NCI-H345 treated with DMSO at 0.1 percent for 48 hours (cell line): ENCODE measurements at regions not wholly inside any gene's neighbourhood (a gene's known extent, or its start where the extent isn't known, plus 50 kb on each side); places are given as distances from the start of the nearest gene placed in this dataset.
"Not testable (repeated sequence)": the region's sequence is repeated elsewhere in the genome, so short reads cannot be mapped to it uniquely, and the experiment has no call there.

Experiments
- DNase-seq: peaks from one replicate; lab custom pipeline; 2025; ENCODE audit not compliant: unreplicated experiment; lab: John Stamatoyannopoulos, UW

GRCh38 chr11:25488176-25488575 is 843.8 kb upstream of the ANO3 start:
- not testable (repeated sequence) for DNase-seq

GRCh38 chr11:25501426-25501825 is 830.5 kb upstream of the ANO3 start:
- DNase-seq, result not testable (repeated sequence)

- DNase-seq, result no peak
These were observed 816.4 kb upstream of the ANO3 start for GRCh38 chr11:25515576-25515975.

- DNase-seq, result no peak
These were observed 811.5 kb upstream of the ANO3 start for GRCh38 chr11:25520459-25520858.

GRCh38 chr11:25527841-25528240 is 804.1 kb upstream of the ANO3 start:
- no peak for DNase-seq

- DNase-seq, result no peak
These were observed 802.4 kb upstream of the ANO3 start for GRCh38 chr11:25529572-25529971.

- no peak for DNase-seq
These were observed 796.3 kb upstream of the ANO3 start for GRCh38 chr11:25535467-25536272.

GRCh38 chr11:25536289-25536688 is 795.6 kb upstream of the ANO3 start:
- DNase-seq, result no peak

GRCh38 chr11:25537393-25537792 is 794.5 kb upstream of the ANO3 start:
- no peak for DNase-seq

- no peak for DNase-seq
These were observed 784.6 kb upstream of the ANO3 start for GRCh38 chr11:25547292-25547691.

GRCh38 chr11:25562417-25562816 is 769.5 kb upstream of the ANO3 start:
- DNase-seq, result no peak

GRCh38 chr11:25565846-25566245 is 766.1 kb upstream of the ANO3 start:
- no peak for DNase-seq

GRCh38 chr11:25566298-25567200 is 765.4 kb upstream of the ANO3 start:
- DNase-seq, result no peak

GRCh38 chr11:25576320-25576719 is 755.6 kb upstream of the ANO3 start:
- no peak for DNase-seq

- DNase-seq, result not testable (repeated sequence)
These were observed 752.4 kb upstream of the ANO3 start for GRCh38 chr11:25579554-25579953.

GRCh38 chr11:25583596-25583995 is 748.3 kb upstream of the ANO3 start:
- DNase-seq, result no peak

- no peak for DNase-seq
These were observed 744.4 kb upstream of the ANO3 start for GRCh38 chr11:25587496-25587895.

- DNase-seq, result no peak
These were observed 738.7 kb upstream of the ANO3 start for GRCh38 chr11:25593221-25593620.

GRCh38 chr11:25596701-25597100 is 735.2 kb upstream of the ANO3 start:
- no peak for DNase-seq

- no peak for DNase-seq
These were observed 734.2 kb upstream of the ANO3 start for GRCh38 chr11:25597696-25598095.

- no peak for DNase-seq
These were observed 729.8 kb upstream of the ANO3 start for GRCh38 chr11:25602149-25602548.

GRCh38 chr11:25602959-25603358 is 729.0 kb upstream of the ANO3 start:
- no peak for DNase-seq
